WTC11 (cell line): ENCODE measurements at regions not wholly inside any gene's neighbourhood (a gene's known extent, or its start where the extent isn't known, plus 50 kb on each side); places are given as distances from the start of the nearest gene placed in this dataset.
A peak's percentile ranks its signal among the peaks of the same experiment; 100 is the strongest.

Experiments used
- ATAC-seq: fragments of 200-7000 bp; cut with Tn5 transposase; 2 replicates; pipeline ENCODE4 v1.10.0; 2021; ENCODE audit warnings: mild to moderate bottlenecking, moderate library complexity
- CTCF ChIA-PET: fragments of 300-600 bp; sonication (Branson Sonifier 250); formaldehyde crosslinking; loops from one replicate; lab custom pipeline; 2021; ENCODE audit warnings: antibody characterized with exemption; lab: Charles Lee
- POLR2A ChIA-PET: fragments of 350-600 bp; sonication (Branson Sonifier 250); formaldehyde crosslinking; loops from one replicate; lab custom pipeline; 2021; ENCODE audit warnings: antibody characterized with exemption; lab: Charles Lee
- DNase-seq: peaks from one replicate; pipeline ENCODE4 v3.0.0; 2021; ENCODE audit warnings: low spot score
- H3K27ac Mint-ChIP-seq: 2 replicates; pipeline ENCODE4 v1.8.0; 2021; ENCODE audit warnings: mixed read lengths
- H3K27me3 Mint-ChIP-seq: 2 replicates; pipeline ENCODE4 v1.8.0; 2021; ENCODE audit warnings: low read depth, mild to moderate bottlenecking, moderate library complexity, mixed read lengths
- H3K36me3 Mint-ChIP-seq: 2 replicates; pipeline ENCODE4 v1.8.0; 2021; ENCODE audit warnings: mixed read lengths
- H3K4me1 Mint-ChIP-seq: 2 replicates; pipeline ENCODE4 v1.8.0; 2022; ENCODE audit warnings: mixed read lengths
- H3K4me3 Mint-ChIP-seq: 2 replicates; pipeline ENCODE4 v1.8.0; 2021; ENCODE audit warnings: mild to moderate bottlenecking, moderate library complexity, mixed read lengths
- H3K9me3 Mint-ChIP-seq: 2 replicates; pipeline ENCODE4 v1.8.0; 2021; ENCODE audit warnings: mixed read lengths
- ATF1 ChIP-seq: sonication (generic); formaldehyde crosslinking; IDR thresholded peaks from 2 replicates; pipeline ENCODE4 v1.8.1; 2023; ENCODE audit warnings: mild to moderate bottlenecking, moderate library complexity, missing genetic modification reagents
- CBFB ChIP-seq: sonication (generic); formaldehyde crosslinking; IDR thresholded peaks from 2 replicates; pipeline ENCODE4 v1.8.1; 2022; ENCODE audit warnings: mild to moderate bottlenecking, low read depth, missing genetic modification reagents
- ERG ChIP-seq: fragments of 250-450 bp; sonication (Bioruptor Pico); IDR thresholded peaks from 2 replicates; pipeline ENCODE4 v1.8.0; 2021; ENCODE audit warnings: mild to moderate bottlenecking
- ETV6 ChIP-seq: sonication (generic); formaldehyde crosslinking; IDR thresholded peaks from 2 replicates; pipeline ENCODE4 v1.8.1; 2022; ENCODE audit warnings: mild to moderate bottlenecking, missing genetic modification reagents
- FOXK1 ChIP-seq: sonication (generic); formaldehyde crosslinking; IDR thresholded peaks from 2 replicates; pipeline ENCODE4 v1.8.0; 2022; ENCODE audit warnings: mild to moderate bottlenecking, moderate library complexity, missing genetic modification reagents
- GABPB1 ChIP-seq: sonication (generic); formaldehyde crosslinking; IDR thresholded peaks from 2 replicates; pipeline ENCODE4 v1.8.1; 2023; ENCODE audit warnings: mild to moderate bottlenecking, missing genetic modification reagents
- HMGXB4 ChIP-seq: sonication (generic); formaldehyde crosslinking; IDR thresholded peaks from 2 replicates; pipeline ENCODE4 v1.8.1; 2023; ENCODE audit warnings: mild to moderate bottlenecking, moderate library complexity, missing genetic modification reagents
- IRF2 ChIP-seq: sonication (generic); formaldehyde crosslinking; IDR thresholded peaks from 2 replicates; pipeline ENCODE4 v1.8.0; 2022; ENCODE audit warnings: low read depth, missing genetic modification reagents, borderline replicate concordance
- NR3C1 ChIP-seq: sonication (generic); formaldehyde crosslinking; conservative IDR thresholded peaks from 2 replicates; pipeline ENCODE4 v1.8.1; 2023; ENCODE audit warnings: low read depth, mild to moderate bottlenecking, missing genetic modification reagents
- SMAD3 ChIP-seq: sonication (generic); formaldehyde crosslinking; IDR thresholded peaks from 2 replicates; pipeline ENCODE4 v1.8.0; 2022; ENCODE audit warnings: missing genetic modification reagents, mild to moderate bottlenecking, borderline replicate concordance
- SMAD4 ChIP-seq: sonication (generic); formaldehyde crosslinking; IDR thresholded peaks from 2 replicates; pipeline ENCODE4 v1.8.0; 2022; ENCODE audit warnings: mild to moderate bottlenecking, missing genetic modification reagents
- STAT6 ChIP-seq: sonication (generic); formaldehyde crosslinking; conservative IDR thresholded peaks from 2 replicates; pipeline ENCODE4 v1.8.1; 2023; ENCODE audit warnings: mild to moderate bottlenecking, low read depth, missing genetic modification reagents, moderate library complexity
- USF1 ChIP-seq: sonication (generic); formaldehyde crosslinking; IDR thresholded peaks from 2 replicates; pipeline ENCODE4 v1.8.0; 2022; ENCODE audit warnings: mild to moderate bottlenecking, missing genetic modification reagents
- ZBTB21 ChIP-seq: sonication (generic); formaldehyde crosslinking; IDR thresholded peaks from 2 replicates; pipeline ENCODE4 v1.8.1; 2023; ENCODE audit warnings: mild to moderate bottlenecking, missing genetic modification reagents, borderline replicate concordance
- ZBTB43 ChIP-seq: sonication (generic); formaldehyde crosslinking; IDR thresholded peaks from 2 replicates; pipeline ENCODE4 v1.8.1; 2023; ENCODE audit warnings: mild to moderate bottlenecking, missing genetic modification reagents
- ZNF532 ChIP-seq: fragments of 250-450 bp; sonication (Bioruptor Pico); IDR thresholded peaks from 2 replicates; pipeline ENCODE4 v1.9.0; 2021; ENCODE audit warnings: mild to moderate bottlenecking, borderline replicate concordance

GRCh38 chr2:62654876-62655359 lies 50.6 kb upstream of the EHBP1 start:
- no peaks in the 10 kb centered on the region for H3K4me1 Mint-ChIP-seq
- TF ChIP-seq CBFB (CRISPR knock-in tag) (no peak), ZNF532 (CRISPR knock-in tag) (no peak), FOXK1 (CRISPR knock-in tag) (no peak), IRF2 (CRISPR knock-in tag) (no peak), ERG (no peak)

GRCh38 chr2:62654423-62654791 lies 51.1 kb upstream of the EHBP1 start:
- Mint-ChIP-seq H3K4me1 (no peaks in the 10 kb centered on the region), H3K36me3 (peaks cover 14% of the 10 kb centered on the region), H3K9me3 (peaks cover 18% of the 10 kb centered on the region), H3K4me3 (no peak overlapping the region), H3K27me3 (no peaks in the 10 kb centered on the region; the same call in 1 of the 2 replicates), H3K27ac (no peak overlapping the region)
- DNase-seq (no peak), ATAC-seq (no peak)
- ChIA-PET CTCF (no interaction called here), POLR2A (no interaction called here)
- no peak for TF ChIP-seq ATF1 (CRISPR knock-in tag)
- no peak for TF ChIP-seq HMGXB4
- TF ChIP-seq ZBTB21 (CRISPR knock-in tag): no peak
- no peak for TF ChIP-seq STAT6 (CRISPR knock-in tag)

More at GRCh38 chr2:62654876-62655359, 50.6 kb upstream of the EHBP1 start:
- H3K36me3 Mint-ChIP-seq: peaks cover 14% of the 10 kb centered on the region
- POLR2A ChIA-PET: no interaction called here
- H3K4me3 Mint-ChIP-seq: no peak overlapping the region
- no peak overlapping the region for H3K27ac Mint-ChIP-seq
- no peaks in the 10 kb centered on the region; the same call in 1 of the 2 replicates for H3K27me3 Mint-ChIP-seq
- peaks cover 18% of the 10 kb centered on the region for H3K9me3 Mint-ChIP-seq
- no peak for ATAC-seq
- CTCF ChIA-PET: no interaction called here
- no peak for DNase-seq

GRCh38 chr2:62653582-62654422 lies 51.7 kb upstream of the EHBP1 start:
- ATAC-seq: no peak
- TF ChIP-seq NR3C1 (no peak), ZBTB43 (CRISPR knock-in tag) (no peak), SMAD3 (CRISPR knock-in tag) (no peak), ETV6 (CRISPR knock-in tag) (no peak), SMAD4 (CRISPR knock-in tag) (no peak), GABPB1 (CRISPR knock-in tag) (peak; percentile 63), USF1 (CRISPR knock-in tag) (no peak)

More at GRCh38 chr2:62653582-62654422, 51.7 kb upstream of the EHBP1 start:
- ChIA-PET CTCF (no interaction called here), POLR2A (no interaction called here)
- H3K36me3 Mint-ChIP-seq: peaks cover 14% of the 10 kb centered on the region
- no peak overlapping the region for H3K4me3 Mint-ChIP-seq
- DNase-seq: no peak
- H3K27me3 Mint-ChIP-seq: no peaks in the 10 kb centered on the region; the same call in 1 of the 2 replicates
- no peaks in the 10 kb centered on the region for H3K4me1 Mint-ChIP-seq
- H3K9me3 Mint-ChIP-seq: peaks cover 18% of the 10 kb centered on the region
- H3K27ac Mint-ChIP-seq: no peak overlapping the region
